22Rv1 (cell line): ENCODE measurements at regions not wholly inside any gene's neighbourhood (a gene's known extent, or its start where the extent isn't known, plus 50 kb on each side); places are given as distances from the start of the nearest gene placed in this dataset.
"Not testable (repeated sequence)": the region's sequence is repeated elsewhere in the genome, so short reads cannot be mapped to it uniquely, and the experiment has no call there.

Experiments
- CTCF ChIP-seq: fragments of 450-650 bp; IDR thresholded peaks from 2 replicates; pipeline ENCODE4 v1.5.1; 2017; ENCODE audit warnings: mild to moderate bottlenecking
- ZFX ChIP-seq: fragments of 450-650 bp; IDR thresholded peaks from 2 replicates; pipeline ENCODE4 v1.6.1; 2017; ENCODE audit warnings: antibody characterized with exemption, borderline replicate concordance

GRCh38 chr22:12608454-12608853 lies 2919.5 kb upstream of the OR11H1 start:
- TF ChIP-seq CTCF, ZFX: not testable (repeated sequence)
